NCI-H446 treated with DMSO at 0.1 percent for 48 hours (cell line): ENCODE measurements at regions not wholly inside any gene's neighbourhood (a gene's known extent, or its start where the extent isn't known, plus 50 kb on each side); places are given as distances from the start of the nearest gene placed in this dataset.

Source experiments
- DNase-seq: peaks from one replicate; lab custom pipeline; 2025; lab: John Stamatoyannopoulos, UW

DNA sequence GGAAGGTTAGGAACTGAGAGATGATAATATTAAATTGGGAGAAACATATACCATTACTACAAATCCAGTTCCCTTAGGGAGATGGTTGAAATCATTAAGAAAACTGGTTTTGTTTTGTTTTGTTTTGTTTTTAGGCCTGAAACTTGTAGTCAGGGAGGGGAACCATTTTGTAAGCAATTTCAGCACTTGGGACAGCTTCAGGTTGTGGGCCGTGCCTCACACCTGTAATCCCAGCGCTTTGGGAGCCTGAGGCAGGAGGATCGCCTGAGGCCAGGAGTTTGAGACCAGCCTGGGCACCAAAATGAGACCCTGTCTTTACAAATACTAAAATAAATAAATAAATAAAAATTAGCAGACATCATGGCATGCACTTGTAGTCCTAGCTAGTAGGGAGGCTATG, 694.3 kb upstream of the NR5A2 start:
- no peak for DNase-seq

DNA sequence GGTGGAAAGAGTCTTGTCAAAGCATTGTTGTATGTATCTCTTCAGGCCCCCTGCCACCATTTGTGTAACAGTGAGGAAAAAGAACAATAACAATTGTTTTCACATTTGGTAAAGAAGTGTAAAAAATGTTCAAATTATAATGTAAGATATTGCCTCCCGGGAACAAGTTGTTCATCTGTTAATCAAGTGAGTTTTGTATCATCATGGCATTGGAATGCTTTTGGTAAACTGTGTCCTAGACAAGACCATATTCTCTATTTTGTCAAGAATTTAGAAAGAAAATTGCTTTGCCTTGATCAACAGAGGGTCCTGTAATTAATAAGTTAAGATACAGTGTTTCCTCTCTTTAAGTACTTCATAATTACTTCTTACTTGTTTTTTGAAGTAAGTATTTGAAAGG, 692.0 kb upstream of the NR5A2 start:
- DNase-seq, result no peak

DNA sequence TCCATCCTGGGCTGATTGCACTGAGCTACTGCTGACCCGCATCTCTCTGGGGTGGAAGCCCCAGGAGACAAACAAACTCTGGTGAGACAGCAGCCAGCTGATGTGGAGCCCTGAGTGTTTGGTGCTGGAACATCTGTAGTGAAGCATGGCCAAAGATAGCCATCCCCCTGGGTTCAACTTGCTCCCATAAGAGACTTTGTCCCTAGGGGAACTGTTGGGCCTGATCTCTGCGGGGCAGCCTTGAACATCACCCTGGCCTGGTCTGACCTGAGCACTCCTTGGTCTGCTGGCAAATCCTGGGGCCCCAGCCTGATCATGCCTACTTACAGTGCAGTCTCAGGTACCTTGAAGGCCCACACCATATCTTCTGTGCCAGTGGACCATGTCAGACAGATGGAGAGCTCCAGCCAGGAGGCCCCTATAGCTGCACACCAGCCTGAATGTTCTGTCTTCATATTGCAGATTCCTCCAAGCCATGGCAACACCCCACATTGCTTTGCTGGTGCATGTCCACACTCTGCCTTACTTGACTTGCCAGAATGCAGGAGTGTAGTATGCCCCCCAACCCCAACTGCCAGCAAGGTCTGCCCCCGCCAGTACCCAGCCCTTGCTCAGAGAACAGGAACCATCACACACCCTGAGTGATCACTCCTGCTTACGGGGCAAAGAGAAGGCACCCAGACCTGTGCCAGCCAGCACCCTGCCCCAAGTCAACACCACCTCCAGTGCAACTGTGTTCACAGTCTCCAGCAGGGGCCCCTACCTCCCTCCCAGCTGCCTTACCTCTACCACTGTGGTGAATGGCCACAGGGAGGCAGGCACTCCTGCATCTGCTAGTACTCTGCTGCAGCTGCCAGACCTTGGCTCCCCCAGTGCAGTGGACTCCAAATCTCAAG, 690.5 kb upstream of the NR5A2 start:
- no peak for DNase-seq

DNA sequence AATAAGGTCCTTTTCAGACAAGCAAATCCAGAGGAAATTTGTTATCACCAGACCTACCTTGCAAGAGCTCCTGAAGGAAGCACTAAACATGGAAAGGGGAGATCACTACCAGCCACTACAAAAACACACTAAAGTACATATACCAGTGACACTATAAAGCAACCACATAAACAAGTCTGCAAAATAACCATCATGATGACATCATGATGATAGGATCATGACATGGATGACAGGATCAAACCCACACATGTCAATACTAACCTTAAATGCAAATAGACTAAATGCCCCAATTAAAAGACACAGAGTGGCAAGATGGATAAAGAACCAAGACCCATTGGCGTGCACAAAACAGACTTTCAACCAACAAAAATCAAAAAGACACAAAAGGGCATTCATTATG, 688.8 kb upstream of the NR5A2 start:
- DNase-seq, result no peak

DNA sequence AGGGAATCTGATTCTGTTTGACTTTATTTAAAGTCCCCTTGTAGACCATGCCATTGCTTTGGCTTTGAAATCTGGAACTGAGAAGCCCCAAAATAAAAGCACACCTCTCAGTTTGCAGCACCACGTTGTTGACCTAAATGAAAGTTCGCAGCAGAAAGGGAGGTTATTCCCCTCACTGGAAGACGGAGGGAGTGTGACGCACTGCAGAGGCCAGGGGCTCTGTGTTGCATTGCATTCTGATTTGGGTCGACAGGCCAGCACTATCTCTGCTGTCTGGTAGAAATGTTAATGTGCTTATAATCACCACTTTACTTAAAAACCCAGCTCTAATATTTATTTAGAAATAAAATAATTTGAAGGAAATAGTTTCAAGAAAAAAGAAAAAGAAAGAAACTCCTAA, 675.2 kb upstream of the NR5A2 start:
- DNase-seq, result no peak

DNA sequence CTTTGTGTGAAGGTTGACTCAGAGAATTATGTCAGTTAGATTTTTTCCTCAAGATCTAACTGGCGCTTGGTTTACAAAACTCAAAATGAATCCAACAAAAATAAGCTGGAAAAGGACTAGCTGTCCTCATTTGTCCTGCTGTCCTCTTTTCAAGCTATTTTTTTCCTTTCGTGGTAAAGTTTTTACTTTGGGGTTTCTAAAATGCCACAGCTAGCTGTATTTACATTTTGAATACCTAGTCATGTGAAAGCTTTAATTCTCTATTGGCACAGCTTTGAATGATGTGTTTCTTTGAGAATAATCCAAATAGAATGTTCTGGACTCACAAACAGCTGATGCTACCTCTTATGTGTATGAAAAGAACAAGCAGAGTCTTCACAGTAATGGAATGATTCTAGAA, 673.6 kb upstream of the NR5A2 start:
- DNase-seq, result no peak

DNA sequence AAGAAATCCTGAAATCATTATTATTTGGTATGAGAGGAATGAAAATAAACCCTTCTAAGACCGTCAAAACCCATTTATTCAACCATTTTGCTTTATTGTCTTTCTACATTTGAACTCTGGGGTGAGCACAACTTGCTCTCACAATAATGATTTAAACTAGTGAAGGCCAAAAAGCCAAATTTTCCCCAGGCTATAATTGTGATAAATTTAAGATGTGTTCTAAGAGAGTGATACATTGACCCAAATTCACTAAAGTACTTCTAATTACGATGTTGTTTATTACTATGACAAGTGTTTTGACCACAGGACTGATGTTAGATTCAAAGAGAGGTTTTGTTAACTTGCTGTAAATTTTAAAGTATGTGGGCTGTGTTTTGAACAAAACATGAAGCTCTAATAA, 670.9 kb upstream of the NR5A2 start:
- DNase-seq, result no peak

DNA sequence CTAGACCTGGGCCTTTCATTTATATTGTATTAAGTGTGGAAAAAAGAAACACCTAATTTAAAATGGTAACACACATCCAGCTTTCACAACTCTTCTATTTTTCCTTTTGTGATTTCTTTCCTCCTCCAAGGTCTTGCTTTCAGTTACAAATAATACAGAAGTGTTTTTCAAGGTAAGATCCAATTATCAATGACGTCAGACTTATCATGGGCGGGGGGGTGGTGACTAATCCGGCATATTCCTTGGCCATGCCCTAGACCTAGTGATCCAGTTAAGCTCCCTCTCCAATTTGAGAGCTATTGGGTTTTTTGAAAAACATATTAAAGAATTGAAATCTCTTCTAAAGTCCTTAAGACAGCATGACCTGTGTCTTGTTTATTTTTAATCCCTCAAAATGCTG, 669.9 kb upstream of the NR5A2 start:
- DNase-seq, result no peak

DNA sequence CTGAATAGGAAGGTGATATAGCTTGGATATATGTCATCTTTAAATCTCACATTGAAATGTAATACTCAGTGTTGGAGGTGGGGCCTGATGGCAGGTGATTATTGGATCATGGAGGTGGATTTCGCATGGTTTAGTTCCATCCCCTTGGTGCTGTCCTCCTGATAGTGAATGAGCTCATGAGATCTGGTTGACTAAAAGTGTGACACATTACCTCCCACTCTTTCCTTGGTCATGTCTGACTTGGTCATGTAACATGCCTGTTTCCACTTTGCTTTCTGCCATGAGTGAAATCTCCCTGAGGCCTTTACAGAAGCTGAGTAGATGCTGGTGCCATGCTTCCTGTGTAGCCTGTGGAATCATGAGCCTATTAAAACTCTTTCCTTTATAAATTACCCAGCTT, 664.5 kb upstream of the NR5A2 start:
- no peak for DNase-seq

DNA sequence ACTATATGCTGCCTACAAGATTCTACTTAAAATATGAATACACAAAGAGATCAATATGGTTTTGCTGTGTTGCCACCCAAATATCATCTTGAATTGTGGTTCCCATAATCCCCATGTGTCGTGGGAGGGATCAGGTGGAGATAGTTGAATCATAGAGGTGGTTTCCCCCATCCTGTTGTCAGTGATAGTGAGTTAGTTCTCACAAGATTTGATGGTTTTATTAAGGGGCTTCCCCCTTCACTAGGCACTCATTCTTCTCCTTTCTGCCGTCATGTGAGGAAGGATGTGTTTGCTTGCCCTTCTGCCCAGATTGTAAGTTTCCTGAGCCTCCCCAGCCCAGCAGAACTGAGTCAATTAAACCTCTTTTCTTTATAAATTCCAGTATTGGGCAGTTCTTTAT, 654.4 kb upstream of the NR5A2 start:
- DNase-seq, result no peak

DNA sequence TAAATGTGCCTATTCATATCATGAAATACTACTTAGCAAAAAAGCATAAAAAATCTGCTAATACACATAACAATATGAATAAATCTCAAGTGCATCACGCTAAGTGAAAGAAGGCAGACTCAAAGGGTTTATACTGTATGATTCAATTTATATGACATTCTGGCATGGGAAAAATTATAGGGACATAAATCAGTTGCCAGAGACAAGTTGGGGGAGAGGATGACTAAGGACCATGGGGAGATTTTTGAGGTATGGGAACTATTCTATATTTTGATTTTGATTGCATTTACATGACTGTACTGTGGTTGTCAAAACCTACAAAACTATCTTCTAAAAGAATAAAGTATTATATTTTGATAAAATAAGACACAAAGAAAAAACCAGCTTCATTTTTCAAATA, 650.3 kb upstream of the NR5A2 start:
- no peak for DNase-seq

DNA sequence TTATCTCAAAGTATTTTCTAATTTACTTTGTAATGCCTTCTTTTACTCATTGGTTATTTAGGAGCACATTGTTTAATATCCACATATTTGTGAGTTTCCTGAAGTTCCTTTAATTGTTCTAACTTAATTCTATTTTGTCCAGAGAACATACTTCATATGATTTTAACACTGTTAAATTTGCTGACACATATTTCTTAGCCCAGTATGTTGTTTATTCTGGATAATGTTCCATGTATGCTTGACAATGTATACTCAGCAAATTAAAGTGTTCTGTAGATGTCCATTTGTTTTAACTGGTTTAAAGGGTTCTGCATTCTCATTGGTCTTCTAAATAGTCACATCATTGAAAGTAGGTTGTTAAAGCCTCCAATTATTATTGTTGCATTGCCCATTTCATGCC, 643.7 kb upstream of the NR5A2 start:
- DNase-seq, result no peak

DNA sequence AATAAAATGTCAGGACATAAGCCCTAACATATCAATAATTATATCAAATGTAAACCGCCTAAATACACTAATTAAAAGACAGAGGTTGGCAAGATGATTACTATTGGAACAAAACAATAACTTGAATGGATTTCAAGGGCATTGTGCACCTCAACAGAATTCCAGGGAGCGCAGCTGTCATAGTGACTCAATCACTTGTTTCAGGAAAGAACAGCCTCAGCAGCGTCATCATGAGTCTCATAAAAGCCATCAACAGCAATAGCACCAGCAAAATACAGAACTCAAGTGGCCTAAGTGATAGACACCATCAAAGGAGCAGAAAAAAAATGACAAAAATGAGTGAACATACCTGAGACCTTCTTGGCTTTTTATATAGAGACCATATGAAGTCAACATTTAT, 632.7 kb upstream of the NR5A2 start:
- DNase-seq, result no peak

DNA sequence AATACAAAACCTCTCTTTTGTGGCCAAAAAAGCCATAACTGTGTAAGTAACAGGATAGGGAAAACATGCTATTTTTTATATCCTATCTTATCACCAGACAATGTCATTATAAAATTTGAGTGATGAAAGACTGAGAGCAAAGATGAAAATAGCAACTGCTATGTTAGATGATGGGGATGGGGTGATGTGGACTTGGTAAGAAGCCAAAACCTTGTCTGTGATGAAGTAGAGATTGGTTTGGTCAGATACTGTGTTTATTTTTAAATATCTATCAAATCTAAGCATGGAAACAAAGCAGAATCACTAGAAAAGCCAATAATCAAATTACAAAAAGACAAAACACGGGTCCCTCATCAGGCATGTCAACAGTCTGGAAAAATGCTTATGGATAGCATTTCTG, 631.1 kb upstream of the NR5A2 start:
- no peak for DNase-seq

DNA sequence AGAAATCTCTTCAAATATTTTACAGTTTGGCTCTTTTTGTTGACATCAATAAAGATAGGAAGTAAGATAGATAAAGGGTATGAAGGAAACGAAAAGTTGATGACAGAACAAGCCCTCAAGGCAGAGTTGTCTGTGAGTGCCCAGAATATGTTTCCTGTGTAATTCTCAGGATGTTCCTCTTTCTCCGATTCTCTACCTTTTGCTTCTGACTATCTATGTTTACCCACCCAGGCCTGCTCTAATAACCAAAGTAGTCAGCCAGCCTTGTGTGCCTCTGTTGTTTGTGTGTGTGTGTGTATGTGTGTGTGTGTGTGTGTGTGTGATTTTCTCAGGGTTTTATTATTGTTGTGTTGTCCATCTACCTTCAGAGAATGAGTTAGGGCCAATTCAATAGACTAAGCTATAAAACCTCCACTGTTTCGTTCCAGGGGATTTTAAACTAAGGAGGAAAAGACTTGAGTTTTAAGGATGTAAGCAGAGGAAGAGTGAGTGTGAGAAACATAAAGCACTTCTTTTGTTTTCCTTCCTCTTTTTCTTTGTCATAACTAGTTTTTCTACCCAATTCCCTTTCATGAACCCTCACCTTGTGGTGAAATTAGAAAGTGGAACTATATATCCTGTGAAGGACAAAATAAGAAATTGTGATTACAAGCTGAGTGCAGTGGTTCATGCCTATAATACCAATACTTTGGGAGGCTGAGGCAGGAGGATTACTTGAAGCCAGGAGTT, 627.4 kb upstream of the NR5A2 start:
- no peak for DNase-seq

DNA sequence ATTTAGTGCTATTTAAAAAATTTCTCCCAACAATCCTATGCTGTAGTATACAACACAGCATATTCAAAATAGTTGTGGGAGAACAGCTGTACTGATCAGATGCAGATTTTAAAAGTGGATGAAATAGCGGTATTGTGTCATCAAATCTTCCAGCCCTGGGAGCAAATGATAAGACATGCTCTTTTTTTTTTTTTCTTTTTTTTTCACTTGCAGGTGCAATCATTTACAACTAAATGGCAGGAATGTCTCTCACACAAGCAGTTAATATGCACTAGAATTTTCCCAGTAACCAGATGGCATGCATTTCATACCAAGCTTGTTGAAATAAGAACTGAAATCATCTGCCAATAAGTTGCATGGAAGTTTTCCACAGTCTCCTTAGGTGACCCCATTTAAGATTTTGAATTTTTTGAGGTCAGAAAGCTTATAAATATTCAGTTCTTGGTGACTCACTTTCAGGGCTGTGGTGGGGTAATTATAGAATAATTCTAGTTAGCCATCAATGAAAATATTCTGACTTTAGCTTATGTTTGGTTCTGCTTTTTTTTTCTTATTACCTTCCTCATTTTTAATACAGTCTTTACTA, 623.9 kb upstream of the NR5A2 start:
- DNase-seq, result peak; percentile 59

DNA sequence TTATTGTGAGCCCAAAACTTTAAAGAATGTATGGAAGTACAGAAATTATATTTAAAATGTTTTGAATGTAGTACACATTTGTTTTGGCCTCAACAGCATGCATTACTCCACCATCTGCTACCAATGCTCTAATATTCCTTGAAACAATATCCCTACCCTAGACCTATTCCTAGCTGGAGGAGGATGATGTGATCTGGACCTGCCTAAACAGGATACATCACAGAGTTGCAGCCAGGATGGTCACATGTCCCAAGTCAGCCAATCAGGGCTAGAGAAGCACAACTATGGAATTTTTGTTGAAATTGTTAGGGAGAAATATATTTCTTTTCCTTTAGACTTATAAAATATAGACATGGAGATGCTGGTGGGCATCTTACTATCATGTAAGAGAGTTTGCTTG, 623.3 kb upstream of the NR5A2 start:
- DNase-seq, result peak; percentile 75

DNA sequence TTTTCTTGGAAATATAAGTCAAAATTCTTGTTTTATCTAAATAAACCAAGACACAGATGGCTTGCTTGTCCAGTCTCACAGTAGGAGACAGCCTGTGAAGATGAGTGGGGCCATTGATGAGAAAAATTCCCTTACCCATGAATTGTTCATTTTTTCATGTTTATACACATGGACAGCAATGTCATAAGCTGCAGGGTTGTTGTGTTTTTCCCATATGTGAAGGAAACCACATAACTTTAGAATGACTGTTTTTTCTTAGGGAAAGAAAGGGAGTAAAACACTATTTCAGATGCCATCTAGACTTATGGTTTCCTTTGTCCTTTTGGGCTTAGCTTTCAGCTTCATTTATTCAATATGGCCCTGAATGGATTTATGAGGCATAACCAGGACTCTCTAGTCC, 622.5 kb upstream of the NR5A2 start:
- DNase-seq, result no peak

DNA sequence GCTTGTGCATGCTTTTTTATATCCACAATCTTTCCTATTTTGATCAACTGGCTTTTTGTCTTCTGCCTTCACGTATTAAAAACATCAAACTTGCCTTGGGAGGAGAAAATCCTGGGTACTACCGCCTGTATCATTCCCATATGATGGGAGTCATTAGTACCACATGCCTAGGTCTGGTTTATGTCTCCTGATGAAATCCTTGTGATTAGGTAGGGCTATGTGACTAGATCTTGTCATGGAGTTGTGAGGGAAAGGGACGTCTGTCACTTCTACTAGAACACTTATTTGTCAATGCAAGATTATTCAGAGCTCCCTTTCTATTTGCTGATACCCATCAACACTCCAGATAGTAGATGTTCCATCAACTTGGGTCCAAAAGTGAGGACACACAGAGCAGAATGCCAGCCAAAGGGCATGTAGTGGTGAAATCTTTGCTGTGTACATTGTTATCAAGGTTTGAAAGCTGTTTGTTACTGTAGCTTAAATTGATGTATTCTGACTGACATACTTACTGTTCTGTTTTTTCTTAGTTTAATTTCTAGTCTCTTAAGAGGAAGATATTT, 621.8 kb upstream of the NR5A2 start:
- no peak for DNase-seq

DNA sequence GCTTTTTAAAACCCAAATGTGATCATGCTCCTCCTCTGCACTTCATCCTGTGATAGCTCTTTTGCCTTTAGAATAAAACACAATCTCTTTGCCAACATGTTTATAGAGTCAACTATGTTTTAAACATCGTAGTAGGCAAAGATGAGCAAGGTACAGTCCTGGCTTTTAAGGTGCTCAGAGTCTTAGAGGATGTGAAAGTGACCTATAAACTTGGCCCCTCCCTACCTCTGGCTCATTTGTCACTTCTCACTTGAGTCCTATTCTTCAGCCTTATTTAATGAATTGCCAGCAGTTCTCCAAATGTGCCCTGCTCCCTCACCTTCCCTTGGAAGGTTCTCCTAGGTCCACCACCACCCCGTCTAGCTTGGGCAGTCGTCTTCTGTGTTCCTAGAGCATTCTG, 617.0 kb upstream of the NR5A2 start:
- no peak for DNase-seq

DNA sequence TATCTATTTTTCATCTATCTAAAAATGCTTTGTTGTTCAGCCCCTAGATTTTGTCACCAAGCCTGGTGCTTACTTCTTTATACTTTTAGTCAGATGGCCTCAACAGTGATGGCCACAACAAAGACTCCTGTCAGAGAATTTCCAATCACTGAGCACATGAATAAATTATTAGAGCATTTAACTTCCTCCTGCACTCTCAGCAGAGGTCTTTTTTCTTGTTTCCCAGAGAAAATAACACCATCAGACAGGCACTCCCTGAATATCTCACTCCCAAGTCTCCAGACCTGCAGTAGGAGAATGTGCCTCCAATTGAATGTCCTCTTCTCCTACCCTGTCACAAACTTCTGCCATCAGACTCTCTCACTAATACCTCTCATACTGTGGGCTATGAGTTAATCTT, 616.0 kb upstream of the NR5A2 start:
- no peak for DNase-seq

DNA sequence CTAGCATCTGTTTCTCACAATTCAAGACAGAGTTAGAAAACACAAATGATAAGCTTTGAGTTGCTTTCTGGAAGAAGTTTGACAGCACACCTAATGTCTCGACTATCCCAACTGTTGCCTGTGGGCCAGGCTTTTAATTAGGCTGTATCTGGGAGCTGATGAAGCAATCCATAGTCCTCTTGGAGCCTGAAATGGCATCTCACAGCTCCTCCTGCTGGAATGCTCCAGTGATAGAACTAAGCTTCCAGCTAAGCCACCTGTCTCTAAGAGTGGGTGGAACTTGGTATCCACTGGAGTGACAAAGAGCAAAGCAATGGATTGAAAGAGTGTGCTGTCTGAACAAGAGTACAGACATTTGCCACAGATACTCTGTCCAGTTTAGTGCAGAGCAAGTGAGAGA, 605.3 kb upstream of the NR5A2 start:
- peak; percentile 17 for DNase-seq

DNA sequence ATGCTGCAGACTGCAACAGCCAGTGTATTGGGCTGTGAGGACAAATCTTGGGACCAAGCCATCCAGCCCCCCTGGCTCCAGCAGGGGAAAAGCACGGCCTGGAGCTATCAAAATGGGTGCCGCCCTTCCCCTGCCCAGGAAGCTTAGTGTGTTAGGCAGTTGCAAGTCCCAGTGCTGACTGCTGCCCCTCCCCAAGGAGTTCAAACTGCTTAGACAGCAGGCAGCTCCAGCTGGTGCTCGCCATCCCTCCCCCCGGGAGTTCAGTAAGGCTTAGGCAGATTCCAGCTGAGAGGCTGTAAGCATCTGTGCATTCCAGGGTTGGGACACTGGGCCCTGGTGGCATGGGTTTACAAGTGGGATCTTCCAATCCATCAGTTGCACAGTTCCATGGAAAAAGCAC, 579.6 kb upstream of the NR5A2 start:
- DNase-seq, result no peak
